HEK293T (cell line): ENCODE measurements at regions not wholly inside any gene's neighbourhood (a gene's known extent, or its start where the extent isn't known, plus 50 kb on each side); places are given as distances from the start of the nearest gene placed in this dataset.

Source experiments
- CTCF ChIA-PET: fragments of 350-600 bp; formaldehyde crosslinking; extraction: SDS; loops from one replicate; lab custom pipeline; 2021; ENCODE audit warnings: antibody characterized with exemption, inconsistent platforms; lab: Yijun Ruan, JAX
- POLR2A ChIA-PET: fragments of 350-600 bp; formaldehyde crosslinking; extraction: SDS; loops from one replicate; lab custom pipeline; 2020; ENCODE audit warnings: antibody characterized with exemption, inconsistent platforms; lab: Yijun Ruan, JAX
- DNase-seq: peaks from one replicate; pipeline ENCODE4 v3.0.0; 2012; ENCODE audit warnings: mixed read lengths; ENCODE audit errors: extremely low spot score
- ARNT ChIP-seq: fragments of 450-650 bp; IDR thresholded peaks from 2 replicates; pipeline ENCODE4 v1.6.1; 2017; ENCODE audit warnings: mild to moderate bottlenecking
- BHLHE40 ChIP-seq: fragments of 450-650 bp; IDR thresholded peaks from 2 replicates; pipeline ENCODE4 v1.6.1; 2016; ENCODE audit warnings: mild to moderate bottlenecking, moderate library complexity, borderline replicate concordance
- CTBP1 ChIP-seq: fragments of 450-650 bp; IDR thresholded peaks from 2 replicates; pipeline ENCODE4 v1.6.1; 2016; ENCODE audit warnings: borderline replicate concordance
- ELF4 ChIP-seq: fragments of 450-650 bp; IDR thresholded peaks from 2 replicates; pipeline ENCODE4 v1.6.1; 2017; ENCODE audit warnings: antibody characterized with exemption
- FOXA1 ChIP-seq: fragments of 450-650 bp; IDR thresholded peaks from 2 replicates; pipeline ENCODE4 v1.6.1; 2016; ENCODE audit warnings: mild to moderate bottlenecking
- FOXK2 ChIP-seq: fragments of 450-650 bp; IDR thresholded peaks from 2 replicates; pipeline ENCODE4 v1.6.1; 2016; ENCODE audit warnings: mild to moderate bottlenecking
- FOXM1 ChIP-seq: fragments of 450-650 bp; IDR thresholded peaks from 2 replicates; pipeline ENCODE4 v1.6.1; 2017; ENCODE audit warnings: mild to moderate bottlenecking, borderline replicate concordance
- HDGF ChIP-seq: fragments of 450-650 bp; IDR thresholded peaks from 2 replicates; pipeline ENCODE4 v1.6.1; 2017; ENCODE audit warnings: antibody characterized with exemption, borderline replicate concordance
- L3MBTL2 ChIP-seq: fragments of 450-650 bp; conservative IDR thresholded peaks from 2 replicates; pipeline ENCODE4 v1.6.1; 2016; ENCODE audit warnings: mild to moderate bottlenecking
- LEF1 ChIP-seq: fragments of 450-650 bp; IDR thresholded peaks from 2 replicates; pipeline ENCODE4 v1.6.1; 2017; ENCODE audit warnings: mild to moderate bottlenecking, borderline replicate concordance
- NFRKB ChIP-seq: fragments of 450-650 bp; IDR thresholded peaks from 2 replicates; pipeline ENCODE4 v1.6.1; 2016; ENCODE audit warnings: mild to moderate bottlenecking, moderate library complexity
- PKNOX1 ChIP-seq: fragments of 450-650 bp; IDR thresholded peaks from 2 replicates; pipeline ENCODE4 v1.6.1; 2016
- SP1 ChIP-seq: fragments of 450-650 bp; IDR thresholded peaks from 2 replicates; pipeline ENCODE4 v1.6.1; 2017
- SUZ12 ChIP-seq: fragments of 450-650 bp; IDR thresholded peaks from 2 replicates; pipeline ENCODE4 v1.6.1; 2016; ENCODE audit warnings: mild to moderate bottlenecking
- TARDBP ChIP-seq: fragments of 450-650 bp; IDR thresholded peaks from 2 replicates; pipeline ENCODE4 v1.6.1; 2016
- ZNF384 ChIP-seq: fragments of 450-650 bp; IDR thresholded peaks from 2 replicates; pipeline ENCODE4 v1.6.1; 2016

GRCh38 chr14:71343724-71344123 is 436.5 kb downstream of the PCNX1 start:
- POLR2A ChIA-PET, result no interaction called here
- CTCF ChIA-PET, result no interaction called here
- no peak for TF ChIP-seq L3MBTL2
- TF ChIP-seq SP1, result no peak
- no peak for TF ChIP-seq LEF1
- TF ChIP-seq FOXA1, result no peak
- no peak for TF ChIP-seq NFRKB
- TF ChIP-seq HDGF, result no peak
- TF ChIP-seq FOXK2, result no peak
- TF ChIP-seq PKNOX1, result no peak
- TF ChIP-seq ZNF384, result no peak
- TF ChIP-seq SUZ12, result no peak
- no peak for TF ChIP-seq FOXM1
- TF ChIP-seq ELF4, result no peak
- TF ChIP-seq CTBP1, result no peak
- no peak for TF ChIP-seq ARNT
- no peak for TF ChIP-seq TARDBP

GRCh38 chr14:71344506-71344905 is 437.2 kb downstream of the PCNX1 start:
- POLR2A ChIA-PET, result no interaction called here
- no peak for TF ChIP-seq LEF1
- TF ChIP-seq ELF4, result no peak
- no peak for TF ChIP-seq ZNF384
- TF ChIP-seq HDGF, result no peak
- no peak for TF ChIP-seq PKNOX1
- TF ChIP-seq ARNT, result no peak
- TF ChIP-seq L3MBTL2, result no peak
- TF ChIP-seq FOXM1, result no peak
- no peak for TF ChIP-seq NFRKB
- TF ChIP-seq SP1, result no peak
- no peak for TF ChIP-seq FOXA1
- TF ChIP-seq TARDBP, result no peak
- no peak for TF ChIP-seq SUZ12
- TF ChIP-seq FOXK2, result no peak
- TF ChIP-seq CTBP1, result no peak
- CTCF ChIA-PET, result no interaction called here
- no peak for DNase-seq

More at GRCh38 chr14:71343724-71344123, 436.5 kb downstream of the PCNX1 start:
- no peak for DNase-seq

GRCh38 chr14:71346685-71347084 is 439.4 kb downstream of the PCNX1 start:
- ChIA-PET CTCF (no interaction called here), POLR2A (no interaction called here)
- no peak for DNase-seq
- TF ChIP-seq ZNF384, result no peak
- no peak for TF ChIP-seq PKNOX1
- no peak for TF ChIP-seq FOXM1
- TF ChIP-seq ELF4, result no peak
- no peak for TF ChIP-seq BHLHE40
- TF ChIP-seq FOXK2, result no peak

- POLR2A ChIA-PET, result no interaction called here
- CTCF ChIA-PET, result no interaction called here
- no peak for TF ChIP-seq ARNT
- TF ChIP-seq L3MBTL2, result no peak
- no peak for TF ChIP-seq FOXA1
- TF ChIP-seq PKNOX1, result no peak
- no peak for TF ChIP-seq FOXM1
- TF ChIP-seq ZNF384, result no peak
- no peak for TF ChIP-seq ELF4
- no peak for TF ChIP-seq CTBP1
- no peak for TF ChIP-seq FOXK2
- TF ChIP-seq BHLHE40, result no peak
- no peak for TF ChIP-seq NFRKB
- TF ChIP-seq SUZ12, result no peak
- TF ChIP-seq TARDBP, result no peak
- TF ChIP-seq LEF1, result no peak
- DNase-seq, result no peak
Measured at GRCh38 chr14:71348394-71348793, 441.1 kb downstream of the PCNX1 start.

- no peak for DNase-seq
- TF ChIP-seq FOXM1 (no peak), SUZ12 (no peak), NFRKB (no peak), FOXK2 (no peak), ZNF384 (no peak), PKNOX1 (no peak), ELF4 (no peak), HDGF (no peak), ARNT (no peak), FOXA1 (no peak), CTBP1 (no peak), SP1 (no peak), LEF1 (no peak), TARDBP (no peak), L3MBTL2 (no peak), BHLHE40 (no peak)
- ChIA-PET CTCF (no interaction called here), POLR2A (no interaction called here)
Measured at GRCh38 chr14:71348817-71349216, 441.6 kb downstream of the PCNX1 start.
